ENCODE measurements at regions not wholly inside any gene's neighbourhood (a gene's known extent, or its start where the extent isn't known, plus 50 kb on each side); places are given as distances from the start of the nearest gene placed in this dataset.
"Not testable (repeated sequence)": the region's sequence is repeated elsewhere in the genome, so short reads cannot be mapped to it uniquely, and the experiment has no call there.

- not testable (repeated sequence) for DNase-seq
These were observed 174.4 kb downstream of the ZIC4 start for GRCh38 chr3:147231980-147232379.

GRCh38 chr3:147231111-147231510 is 175.2 kb downstream of the ZIC4 start:
- no peak for DNase-seq

- DNase-seq = no peak
These were observed 184.1 kb downstream of the ZIC4 start for GRCh38 chr3:147222291-147222690.

GRCh38 chr3:147218965-147219364 is 187.4 kb downstream of the ZIC4 start:
- no peak for DNase-seq

GRCh38 chr3:147216143-147216673 is 190.1 kb downstream of the ZIC4 start:
- no peak for DNase-seq

- DNase-seq = no peak
These were observed 190.7 kb downstream of the ZIC4 start for GRCh38 chr3:147215660-147216059.

- DNase-seq = no peak
These were observed 192.7 kb downstream of the ZIC4 start for GRCh38 chr3:147213633-147214032.

GRCh38 chr3:147210676-147211075 is 195.7 kb downstream of the ZIC4 start:
- no peak for DNase-seq

- no peak for DNase-seq
These were observed 205.3 kb downstream of the ZIC4 start for GRCh38 chr3:147201086-147201485.

- DNase-seq = no peak
These were observed 205.8 kb downstream of the ZIC4 start for GRCh38 chr3:147200545-147200944.

GRCh38 chr3:147197739-147198138 is 208.6 kb downstream of the ZIC4 start:
- no peak for DNase-seq

- DNase-seq = no peak
These were observed 210.5 kb downstream of the ZIC4 start for GRCh38 chr3:147195887-147196286.

- peak; percentile 15 for DNase-seq
These were observed 214.5 kb downstream of the ZIC4 start for GRCh38 chr3:147191795-147192385.

- no peak for DNase-seq
These were observed 217.3 kb downstream of the ZIC4 start for GRCh38 chr3:147189016-147189415.

- no peak for DNase-seq
These were observed 218.7 kb downstream of the ZIC4 start for GRCh38 chr3:147187687-147188086.

- no peak for DNase-seq
These were observed 220.6 kb downstream of the ZIC4 start for GRCh38 chr3:147185781-147186180.

- DNase-seq = no peak
These were observed 221.5 kb downstream of the ZIC4 start for GRCh38 chr3:147184794-147185193.

- no peak for DNase-seq
These were observed 233.1 kb downstream of the ZIC4 start for GRCh38 chr3:147173257-147173656.

GRCh38 chr3:147162743-147163142 is 243.6 kb downstream of the ZIC4 start:
- DNase-seq = no peak

- DNase-seq = no peak
These were observed 244.5 kb downstream of the ZIC4 start for GRCh38 chr3:147161833-147162232.

- DNase-seq = no peak
These were observed 245.4 kb downstream of the ZIC4 start for GRCh38 chr3:147160984-147161383.

- DNase-seq = no peak
These were observed 247.2 kb downstream of the ZIC4 start for GRCh38 chr3:147159141-147159540.

- DNase-seq = no peak
These were observed 248.7 kb downstream of the ZIC4 start for GRCh38 chr3:147157631-147158030.

- DNase-seq = not testable (repeated sequence)
These were observed 251.4 kb downstream of the ZIC4 start for GRCh38 chr3:147154988-147155387.

GRCh38 chr3:147153830-147154539 is 252.4 kb downstream of the ZIC4 start:
- DNase-seq = no peak
